ENCODE measurements at regions not wholly inside any gene's neighbourhood (a gene's known extent, or its start where the extent isn't known, plus 50 kb on each side); places are given as distances from the start of the nearest gene placed in this dataset.

- ATAC-seq, result no peak
- 58 to 63% methylated on average over 1 of the region's 1 CpG for WGBS, 2 donors (ENCODE audit: low coverage in 1 of 2)
- TF ChIP-seq EP300 (IDR thresholded peaks at IDR 0.05), result no peak
- no peak for TF ChIP-seq POLR2AphosphoS5 (IDR thresholded peaks at IDR 0.05)
- no peak for TF ChIP-seq CTCF (IDR thresholded peaks at IDR 0.05)
- no peak for TF ChIP-seq POLR2A (IDR thresholded peaks at IDR 0.05)
Observed at GRCh38 chr12:43022838-43023237, 433.3 kb upstream of the PRICKLE1 start.

GRCh38 chr12:43015090-43015737 is 425.7 kb upstream of the PRICKLE1 start:
- H3K27ac ChIP-seq, result no peak overlapping the region
- no peaks in the 10 kb centered on the region for H3K4me1 ChIP-seq
- no peaks in the 10 kb centered on the region for H3K9me3 ChIP-seq
- no peak overlapping the region for H3K4me3 ChIP-seq
- H3K27me3 ChIP-seq, result no peaks in the 10 kb centered on the region
- no peak for ATAC-seq
- H3K36me3 ChIP-seq, result no peaks in the 10 kb centered on the region
- 96 to 100% methylated on average over 2 of the region's 4 CpGs for WGBS, 2 donors (ENCODE audit: low coverage in 1 of 2)
- no peak for TF ChIP-seq EP300 (IDR thresholded peaks at IDR 0.05)
- no peak for TF ChIP-seq CTCF (IDR thresholded peaks at IDR 0.05)
- no peak for TF ChIP-seq POLR2A (IDR thresholded peaks at IDR 0.05)
- TF ChIP-seq POLR2AphosphoS5 (IDR thresholded peaks at IDR 0.05), result no peak

More at GRCh38 chr12:43022838-43023237, 433.3 kb upstream of the PRICKLE1 start:
- no peak overlapping the region for H3K27ac ChIP-seq
- no peaks in the 10 kb centered on the region for H3K36me3 ChIP-seq
- no peaks in the 10 kb centered on the region for H3K27me3 ChIP-seq
- no peaks in the 10 kb centered on the region for H3K9me3 ChIP-seq
- no peak overlapping the region for H3K4me3 ChIP-seq
- no peaks in the 10 kb centered on the region for H3K4me1 ChIP-seq

GRCh38 chr12:43011383-43011926 is 421.9 kb upstream of the PRICKLE1 start:
- Histone ChIP-seq H3K36me3 (no peaks in the 10 kb centered on the region), H3K4me3 (no peak overlapping the region), H3K27me3 (no peaks in the 10 kb centered on the region), H3K4me1 (peaks cover 0 to 11% (median 0%) of the 10 kb centered on the region in 3 donors), H3K9me3 (no peaks in the 10 kb centered on the region), H3K27ac (no peak overlapping the region)
- ATAC-seq, result no peak
- WGBS, 2 donors (ENCODE audit: low coverage in 1 of 2), result 52 to 71% methylated on average over 2 of the region's 2 CpGs
- TF ChIP-seq POLR2AphosphoS5 (IDR thresholded peaks at IDR 0.05), result no peak
- no peak for TF ChIP-seq POLR2A (IDR thresholded peaks at IDR 0.05)
- no peak for TF ChIP-seq CTCF (IDR thresholded peaks at IDR 0.05)
- no peak for TF ChIP-seq EP300 (IDR thresholded peaks at IDR 0.05)

- Histone ChIP-seq H3K27ac (no peak overlapping the region), H3K27me3 (no peaks in the 10 kb centered on the region), H3K4me3 (no peak overlapping the region), H3K9me3 (no peaks in the 10 kb centered on the region), H3K36me3 (no peaks in the 10 kb centered on the region), H3K4me1 (peaks cover 0 to 11% (median 0%) of the 10 kb centered on the region in 3 donors)
- TF ChIP-seq POLR2A (IDR thresholded peaks at IDR 0.05), result no peak
- ATAC-seq, result no peak
Observed at GRCh38 chr12:43009846-43010240, 420.3 kb upstream of the PRICKLE1 start.

- no peaks in the 10 kb centered on the region for H3K9me3 ChIP-seq
- no peak for ATAC-seq
- H3K27ac ChIP-seq, result no peak overlapping the region
- peaks cover 0 to 11% (median 0%) of the 10 kb centered on the region in 3 donors for H3K4me1 ChIP-seq
- TF ChIP-seq EP300 (IDR thresholded peaks at IDR 0.05), result no peak
- TF ChIP-seq POLR2AphosphoS5 (IDR thresholded peaks at IDR 0.05), result no peak
- no peak for TF ChIP-seq CTCF (IDR thresholded peaks at IDR 0.05)
- TF ChIP-seq POLR2A (IDR thresholded peaks at IDR 0.05), result no peak
- no peak overlapping the region for H3K4me3 ChIP-seq
- no peaks in the 10 kb centered on the region for H3K36me3 ChIP-seq
- WGBS, 2 donors (ENCODE audit: low coverage in 1 of 2), result 14 to 37% methylated on average over 2 of the region's 2 CpGs
- no peaks in the 10 kb centered on the region for H3K27me3 ChIP-seq
Observed at GRCh38 chr12:43008953-43009845, 419.7 kb upstream of the PRICKLE1 start.
